ENCODE measurements at regions not wholly inside any gene's neighbourhood (a gene's known extent, or its start where the extent isn't known, plus 50 kb on each side); places are given as distances from the start of the nearest gene placed in this dataset.

- ChIA-PET CTCF (ENCODE audit: partially characterized antibody) (interaction anchor here (0.6 to 1.5 kb wide), 3 partner anchors 14 to 92 kb away, joined by 3 to 5 read pairs (median 4); no protein-coding TSS in a partner anchor), POLR2A (ENCODE audit: partially characterized antibody) (interaction anchor here (0.6 kb wide), 1 partner anchor 10 kb away, joined by 3 read pairs; no protein-coding TSS in a partner anchor)
- H2BK15ac ChIP-seq (ENCODE audit: low read length): no peak overlapping the region
- peak overlapping the region; percentile 42; the same call in 1 of the 2 replicates for H2BK12ac ChIP-seq (ENCODE audit: low read depth, low read length)
- no peak overlapping the region for H2AK5ac ChIP-seq (ENCODE audit: low read depth, low read length)
- no peaks in the 10 kb centered on the region for H3K79me2 ChIP-seq (ENCODE audit: control insufficient read depth in 1 of 2, insufficient read depth in 2 of 2, low read length in 2 of 2)
- no peak overlapping the region for H3K4ac ChIP-seq (replicated peaks; ENCODE audit: insufficient read length, low read depth, low read length)
- no peak overlapping the region for H3K23ac ChIP-seq (ENCODE audit: insufficient read length)
- H2BK120ac ChIP-seq (replicated peaks; ENCODE audit: low read depth, low read length): no peak overlapping the region
- no peak overlapping the region for H3K56ac ChIP-seq (replicated peaks; ENCODE audit: insufficient read length, low read depth, low read length)
- no peak overlapping the region for H3K4me2 ChIP-seq (ENCODE audit: insufficient read depth in 1 of 2, low read depth in 2 of 2, low read length in 2 of 2)
- H4K5ac ChIP-seq (ENCODE audit: insufficient read length, low read depth, low read length): no peak overlapping the region
- H2BK20ac ChIP-seq (ENCODE audit: low read length): no peak overlapping the region
- H3K23me2 ChIP-seq (ENCODE audit: low read depth, low read length): no peaks in the 10 kb centered on the region
- no peak overlapping the region for H3K18ac ChIP-seq (ENCODE audit: extremely low read depth, low read length)
- H3K79me1 ChIP-seq (ENCODE audit: low read depth, low read length): no peaks in the 10 kb centered on the region
- no peak overlapping the region for H3K14ac ChIP-seq (ENCODE audit: insufficient read length)
- H3K27me3 ChIP-seq (replicated peaks in 1 of 4; ENCODE audit: control insufficient read depth in 3 of 4, extremely low read depth in 1 of 4, insufficient read depth in 3 of 4, low read length in 3 of 4): no peaks in the 10 kb centered on the region
- H3K4me1 ChIP-seq (replicated peaks in 1 of 4; ENCODE audit: control insufficient read depth in 3 of 4, insufficient read depth in 4 of 4, low read length in 3 of 4): peaks cover 0 to 2% (median 0%) of the 10 kb centered on the region in 4 experiments; a peak in 1 of 7 replicates
- H2AFZ ChIP-seq (ENCODE audit: low read length): 0 out of 2 replicates have a peak overlapping the region, but pooled peaks have one; percentile 1
- H3K36me3 ChIP-seq (ENCODE audit: control insufficient read depth in 2 of 4, insufficient read depth in 4 of 4, low read length in 3 of 4): no peaks in the 10 kb centered on the region; a peak in 1 of 8 replicates
- H4K20me1 ChIP-seq (replicated peaks in 1 of 2; ENCODE audit: control insufficient read depth in 1 of 2, insufficient read depth in 2 of 2, low read length in 2 of 2): no peaks in the 10 kb centered on the region
- no peak overlapping the region for H3K4me3 ChIP-seq (ENCODE audit: extremely low read depth in 1 of 4, insufficient read depth in 2 of 4, low read depth in 3 of 4, low read length in 4 of 4)
- 78% methylated on average over 1 of the region's 1 CpG; no CpG with 5 or more reads in 1 of the 2 experiments for WGBS, 2 experiments (ENCODE audit: extremely low coverage in 1 of 2, insufficient coverage in 1 of 2, insufficient read length in 1 of 2, insufficient replicate concordance in 2 of 2, low coverage in 1 of 2, low lambda C conversion rate in 2 of 2, missing lambda C conversion rate in 1 of 2)
- no peak for DNase-seq (ENCODE audit: low read depth in 1 of 2, low spot score in 2 of 2)
- H4K91ac ChIP-seq (replicated peaks; ENCODE audit: insufficient read length, low read length): no peak overlapping the region
- H3K9ac ChIP-seq (replicated peaks in 1 of 4; ENCODE audit: extremely low read depth in 1 of 4, low read depth in 3 of 4, low read length in 3 of 4): no peak overlapping the region
- H3K9me3 ChIP-seq (ENCODE audit: insufficient read depth in 2 of 2, low read depth in 1 of 2, low read length in 1 of 2): no peaks in the 10 kb centered on the region; a peak in 1 of 4 replicates
- H3K27ac ChIP-seq (ENCODE audit: low read depth, low read length): no peak overlapping the region
- FAIRE-seq: no peak
- H2BK5ac ChIP-seq (ENCODE audit: low read depth, low read length): no peak overlapping the region
- no peak overlapping the region for H4K8ac ChIP-seq (ENCODE audit: extremely low read depth, insufficient read depth, low read length)
- no peak for TF ChIP-seq BACH1 (IDR thresholded peaks at IDR 0.05; ENCODE audit: low read length)
- no peak for TF ChIP-seq SP1 (IDR thresholded peaks at IDR 0.05; ENCODE audit: low read depth, low read length)
- no peak for TF ChIP-seq TAF1 (IDR thresholded peaks at IDR 0.05; ENCODE audit: low read depth, low read length)
- TF ChIP-seq FOSL1 (IDR thresholded peaks at IDR 0.05; ENCODE audit: insufficient read depth, low read depth, low read length): no peak
- no peak for TF ChIP-seq JUN (IDR thresholded peaks at IDR 0.05; ENCODE audit: low read depth, low read length)
- no peak for TF ChIP-seq SIRT6 (IDR thresholded peaks at IDR 0.05; ENCODE audit: low read length)
- no peak for TF ChIP-seq GABPA (IDR thresholded peaks at IDR 0.05; ENCODE audit: borderline replicate concordance, insufficient read depth, low read length)
- no peak for TF ChIP-seq POU5F1 (IDR thresholded peaks at IDR 0.05; ENCODE audit: low read depth, low read length)
- TF ChIP-seq CBX5 (IDR thresholded peaks at IDR 0.05; ENCODE audit: low read depth, low read length): no peak
- TF ChIP-seq ASH2L (IDR thresholded peaks at IDR 0.05; ENCODE audit: low read length): no peak
- TF ChIP-seq GTF2F1 (IDR thresholded peaks at IDR 0.05; ENCODE audit: borderline replicate concordance, low read depth, low read length): no peak
- TF ChIP-seq RNF2 (IDR thresholded peaks at IDR 0.05; ENCODE audit: borderline replicate concordance, low read depth, low read length, missing control alignments, poor library complexity, severe bottlenecking): no peak
These were observed 395.4 kb upstream of the TCF4 start for GRCh38 chr18:55983433-55983832.

Measured in H1 (cell line).